Left ventricle myocardium inferior (tissue), 1 donor: ENCODE measurements at regions not wholly inside any gene's neighbourhood (a gene's known extent, or its start where the extent isn't known, plus 50 kb on each side); places are given as distances from the start of the nearest gene placed in this dataset.

Experiments used
- DNase-seq: peaks from one replicate; pipeline ENCODE4 v3.0.0-alpha.2; 2020
- H3K27ac ChIP-seq: fragments of 200-600 bp; replicated peaks from 2 replicates; pipeline ENCODE4 v1.8.0; 2021
- H3K27me3 ChIP-seq: fragments of 200-600 bp; 2 replicates; pipeline ENCODE4 v1.8.0; 2021; ENCODE audit warnings: low read depth
- H3K36me3 ChIP-seq: fragments of 200-600 bp; 2 replicates; pipeline ENCODE4 v1.8.0; 2021
- H3K4me1 ChIP-seq: fragments of 200-600 bp; 2 replicates; pipeline ENCODE4 v1.8.0; 2021
- H3K4me3 ChIP-seq: fragments of 200-600 bp; 2 replicates; pipeline ENCODE4 v1.8.0; 2021; ENCODE audit warnings: mild to moderate bottlenecking, moderate library complexity
- H3K9me3 ChIP-seq: fragments of 200-600 bp; replicated peaks from 2 replicates; pipeline ENCODE4 v1.8.0; 2021
- intact Hi-C: fragments of 100-400 bp; cut with micrococcal nuclease; formaldehyde crosslinking; loops from one replicate; pipeline ENCODE4 v1.11.0; 2022
- TF ChIP-seq, protein P1 (sequence below): fragments of 200-600 bp; IDR thresholded peaks from 2 replicates; pipeline ENCODE4 v1.8.0; 2021; ENCODE audit warnings: antibody characterized with exemption, mild to moderate bottlenecking, borderline replicate concordance
- donor health status: DM: no; HTN: yes; CAD: no; lungs with severe emphysema.

DNA sequence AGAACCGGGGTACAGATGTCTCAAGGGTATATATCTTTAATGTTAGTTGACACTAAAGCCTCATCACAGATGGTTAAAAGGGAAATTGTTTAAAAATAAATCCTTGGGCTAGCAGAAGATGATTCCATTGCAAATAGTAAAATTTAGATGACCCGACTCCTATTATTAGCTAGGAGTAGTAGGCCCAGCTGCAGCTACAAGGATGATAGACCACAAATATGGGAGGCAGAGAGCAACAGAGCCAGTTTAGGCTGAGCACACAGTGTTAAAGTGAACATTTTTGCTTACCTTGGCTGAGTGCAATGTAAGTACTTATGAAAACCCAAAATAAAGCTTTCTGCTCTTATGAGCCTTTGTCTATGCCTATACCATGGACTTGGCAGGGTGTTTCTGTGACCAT lies 100.5 kb upstream of the COL11A1 start:
- no peaks in the 10 kb centered on the region for H3K27me3 ChIP-seq
- TF ChIP-seq, protein P1, sequence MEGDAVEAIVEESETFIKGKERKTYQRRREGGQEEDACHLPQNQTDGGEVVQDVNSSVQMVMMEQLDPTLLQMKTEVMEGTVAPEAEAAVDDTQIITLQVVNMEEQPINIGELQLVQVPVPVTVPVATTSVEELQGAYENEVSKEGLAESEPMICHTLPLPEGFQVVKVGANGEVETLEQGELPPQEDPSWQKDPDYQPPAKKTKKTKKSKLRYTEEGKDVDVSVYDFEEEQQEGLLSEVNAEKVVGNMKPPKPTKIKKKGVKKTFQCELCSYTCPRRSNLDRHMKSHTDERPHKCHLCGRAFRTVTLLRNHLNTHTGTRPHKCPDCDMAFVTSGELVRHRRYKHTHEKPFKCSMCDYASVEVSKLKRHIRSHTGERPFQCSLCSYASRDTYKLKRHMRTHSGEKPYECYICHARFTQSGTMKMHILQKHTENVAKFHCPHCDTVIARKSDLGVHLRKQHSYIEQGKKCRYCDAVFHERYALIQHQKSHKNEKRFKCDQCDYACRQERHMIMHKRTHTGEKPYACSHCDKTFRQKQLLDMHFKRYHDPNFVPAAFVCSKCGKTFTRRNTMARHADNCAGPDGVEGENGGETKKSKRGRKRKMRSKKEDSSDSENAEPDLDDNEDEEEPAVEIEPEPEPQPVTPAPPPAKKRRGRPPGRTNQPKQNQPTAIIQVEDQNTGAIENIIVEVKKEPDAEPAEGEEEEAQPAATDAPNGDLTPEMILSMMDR, result no peak
- intact Hi-C loops, result no loop called here

DNA sequence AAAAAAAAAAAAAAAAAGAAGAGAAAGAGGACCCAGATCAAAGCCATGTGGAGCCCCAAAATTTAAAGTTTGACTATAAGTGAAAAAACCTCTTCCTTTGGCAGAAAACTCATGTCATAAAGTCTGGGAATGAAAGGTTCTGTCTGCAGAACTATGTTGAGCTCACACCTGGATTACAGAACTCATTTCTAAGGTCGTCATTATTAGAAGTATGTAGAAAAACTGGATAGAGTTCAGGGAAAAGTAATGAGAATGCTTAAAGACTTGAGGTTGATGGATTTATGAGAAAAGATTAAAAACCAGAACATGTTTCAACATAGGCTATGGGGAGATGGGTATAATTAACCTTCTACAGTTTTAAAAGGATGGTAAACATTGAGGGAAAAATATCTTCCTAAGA lies 90.7 kb upstream of the COL11A1 start:
- intact Hi-C loops, result no loop called here
- Histone ChIP-seq H3K36me3 (no peaks in the 10 kb centered on the region), H3K27me3 (no peaks in the 10 kb centered on the region), H3K4me1 (no peaks in the 10 kb centered on the region), H3K27ac (no peak overlapping the region), H3K9me3 (no peaks in the 10 kb centered on the region), H3K4me3 (no peak overlapping the region)
- TF ChIP-seq, protein P1, result no peak
- DNase-seq, result no peak

More for the DNA sequence above, 100.5 kb upstream of the COL11A1 start:
- Histone ChIP-seq H3K36me3 (no peaks in the 10 kb centered on the region), H3K4me3 (no peak overlapping the region), H3K4me1 (no peaks in the 10 kb centered on the region), H3K9me3 (no peaks in the 10 kb centered on the region), H3K27ac (no peak overlapping the region)
- no peak for DNase-seq

DNA sequence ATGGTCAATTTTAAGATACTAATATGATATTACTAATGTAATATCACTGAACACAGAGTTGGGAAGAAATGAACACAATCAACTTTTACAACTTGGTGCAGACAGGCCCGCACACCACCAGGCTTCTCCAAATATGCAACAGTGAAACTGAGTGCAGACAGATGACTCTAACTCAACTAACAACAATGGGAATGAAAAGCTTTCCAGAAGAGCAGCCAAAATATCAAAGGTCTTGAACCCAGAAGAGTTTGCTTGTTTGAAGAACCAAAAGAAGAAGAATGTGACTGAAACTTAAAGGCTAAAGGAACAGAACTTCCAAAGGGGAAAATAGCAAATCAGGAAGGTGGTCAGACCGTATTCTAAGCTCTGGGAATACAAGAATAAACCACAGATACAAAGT lies 89.8 kb upstream of the COL11A1 start:
- Histone ChIP-seq H3K9me3 (no peaks in the 10 kb centered on the region), H3K27ac (no peak overlapping the region), H3K4me1 (no peaks in the 10 kb centered on the region), H3K4me3 (no peak overlapping the region), H3K27me3 (no peaks in the 10 kb centered on the region), H3K36me3 (no peaks in the 10 kb centered on the region)
- TF ChIP-seq, protein P1, result no peak
- intact Hi-C loops, result no loop called here
- no peak for DNase-seq

DNA sequence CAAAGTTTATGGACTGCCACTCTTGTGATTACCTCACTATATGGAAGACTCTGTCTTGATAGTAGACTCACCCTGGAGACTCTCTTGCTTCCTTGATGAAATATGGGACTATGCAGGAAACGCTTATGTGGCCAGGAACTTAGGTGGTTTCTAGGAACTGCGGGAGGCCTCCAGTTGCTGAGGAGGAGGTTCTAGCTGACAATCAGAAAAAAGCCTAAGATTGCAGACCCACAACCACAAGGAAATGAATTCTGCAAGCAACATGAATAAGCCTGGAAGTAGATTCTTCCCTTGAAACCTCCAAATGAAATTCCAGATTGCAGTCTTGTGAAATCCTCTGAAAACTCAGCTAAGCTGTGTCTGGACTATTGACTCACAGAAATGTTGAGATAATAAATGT lies 88.9 kb upstream of the COL11A1 start:
- Histone ChIP-seq H3K4me1 (no peaks in the 10 kb centered on the region), H3K27ac (no peak overlapping the region), H3K36me3 (no peaks in the 10 kb centered on the region), H3K4me3 (no peak overlapping the region), H3K27me3 (no peaks in the 10 kb centered on the region), H3K9me3 (no peaks in the 10 kb centered on the region)
- DNase-seq, result no peak
- intact Hi-C loops, result no loop called here
- TF ChIP-seq, protein P1, result no peak

DNA sequence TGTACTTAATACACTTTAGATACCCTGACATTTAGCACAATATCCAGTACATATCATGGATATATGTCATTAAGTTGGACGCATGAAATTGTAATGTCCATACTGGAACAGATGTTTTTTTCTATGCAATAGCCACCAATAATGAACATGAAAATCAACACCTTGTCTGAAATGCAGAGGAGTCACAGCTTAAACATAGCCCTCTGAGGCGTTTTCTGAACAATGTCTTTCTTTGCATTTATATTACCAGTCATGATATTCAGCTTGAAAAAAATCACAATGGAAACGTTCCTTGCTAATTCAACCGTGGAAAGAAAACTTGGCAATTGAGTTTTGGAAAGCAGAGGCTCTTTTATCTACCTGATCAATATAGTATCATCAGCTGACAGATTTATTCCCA lies 86.7 kb upstream of the COL11A1 start:
- Histone ChIP-seq H3K27ac (no peak overlapping the region), H3K36me3 (no peaks in the 10 kb centered on the region), H3K9me3 (no peaks in the 10 kb centered on the region), H3K4me1 (no peaks in the 10 kb centered on the region), H3K27me3 (no peaks in the 10 kb centered on the region), H3K4me3 (no peak overlapping the region)
- TF ChIP-seq, protein P1, result no peak
- intact Hi-C loops, result no loop called here
- no peak for DNase-seq

DNA sequence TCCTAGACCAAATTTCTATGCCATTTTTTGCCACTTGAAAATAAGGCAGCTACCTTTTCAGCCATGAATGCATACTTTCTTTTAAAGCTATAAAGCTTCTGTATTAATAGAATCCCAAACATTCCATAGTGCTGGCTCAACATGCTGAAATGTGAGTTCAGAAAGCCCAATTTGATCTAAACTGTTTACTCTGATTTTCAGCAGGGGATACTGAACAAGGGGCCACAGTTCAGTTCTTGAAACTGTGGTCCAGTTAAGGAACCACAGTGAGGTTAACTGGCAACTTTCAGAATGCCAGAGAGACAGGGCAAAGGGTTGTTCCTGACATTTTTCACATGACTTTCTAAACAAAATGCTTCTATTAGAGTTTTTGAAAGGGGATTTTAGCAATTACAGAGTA lies 85.7 kb upstream of the COL11A1 start:
- Histone ChIP-seq H3K27me3 (no peaks in the 10 kb centered on the region), H3K9me3 (no peaks in the 10 kb centered on the region), H3K4me1 (no peaks in the 10 kb centered on the region), H3K27ac (no peak overlapping the region), H3K4me3 (no peak overlapping the region), H3K36me3 (no peaks in the 10 kb centered on the region)
- intact Hi-C loops, result no loop called here
- DNase-seq, result no peak
- TF ChIP-seq, protein P1, result no peak
